H1 (cell line): ENCODE measurements at regions not wholly inside any gene's neighbourhood (a gene's known extent, or its start where the extent isn't known, plus 50 kb on each side); places are given as distances from the start of the nearest gene placed in this dataset.

ENCODE experiments used
- CTCF ChIA-PET: fragments of 300-600 bp; sonication (Branson Sonifier 250); formaldehyde crosslinking; loops from one replicate; lab custom pipeline; 2021; ENCODE audit not compliant: partially characterized antibody; lab: Charles Lee
- POLR2A ChIA-PET: fragments of 300-600 bp; sonication (Branson Sonifier 250); formaldehyde crosslinking; loops from one replicate; lab custom pipeline; 2021; ENCODE audit warnings: inconsistent platforms; ENCODE audit not compliant: partially characterized antibody; lab: Charles Lee
- DNase-seq, 2 experiments: peaks; one replicate each; pipeline versions ENCODE4 v3.0.0 to v3.0.0-alpha.2; 2010 to 2022; ENCODE audit warnings: low spot score in 2 of 2, low read depth in 1 of 2, mixed read lengths in 1 of 2
- FAIRE-seq: peaks from 2 replicates; lab custom pipeline; 2011; peaks lifted over from hg19 to GRCh38; lab: Jason Lieb, UNC
- H2AFZ ChIP-seq: 2 replicates; pipeline ENCODE4 v1.8.1; 2012; ENCODE audit warnings: low read length, inconsistent platforms
- H2AK5ac ChIP-seq: 2 replicates; pipeline ENCODE4 v1.6.1; 2013; ENCODE audit warnings: low read depth, low read length
- H2BK120ac ChIP-seq: replicated peaks from 2 replicates; pipeline ENCODE3; 2013; ENCODE audit warnings: low read depth, low read length, inconsistent platforms
- H2BK12ac ChIP-seq: 2 replicates; pipeline ENCODE4 v1.6.1; 2013; ENCODE audit warnings: low read depth, low read length
- H2BK15ac ChIP-seq: 2 replicates; pipeline ENCODE4 v1.6.1; 2013; ENCODE audit warnings: low read length
- H2BK20ac ChIP-seq: 2 replicates; pipeline ENCODE4 v1.6.1; 2013; ENCODE audit warnings: low read length
- H2BK5ac ChIP-seq: 2 replicates; pipeline ENCODE4 v1.6.1; 2013; ENCODE audit warnings: low read depth, low read length
- H3K14ac ChIP-seq: 2 replicates; pipeline ENCODE4 v1.6.1; 2013; ENCODE audit warnings: inconsistent platforms; ENCODE audit not compliant: insufficient read length
- H3K18ac ChIP-seq: 2 replicates; pipeline ENCODE4 v1.6.1; 2013; ENCODE audit warnings: low read length; ENCODE audit errors: extremely low read depth
- H3K23ac ChIP-seq: 2 replicates; pipeline ENCODE4 v1.6.1; 2013; ENCODE audit warnings: inconsistent platforms; ENCODE audit not compliant: insufficient read length
- H3K23me2 ChIP-seq: 2 replicates; pipeline ENCODE4 v1.6.1; 2013; ENCODE audit warnings: low read depth, low read length
- H3K27ac ChIP-seq: 2 replicates; pipeline ENCODE4 v1.6.1; 2011; ENCODE audit warnings: low read depth, low read length, inconsistent platforms
- H3K27me3 ChIP-seq, 4 experiments: replicated peaks in 1 of 4; 1 replicate in 1 of 4; 2 replicates in 3 of 4; pipeline versions ENCODE4 v1.6.1 to v1.8.1; 2011 to 2013; ENCODE audit warnings: low read length in 3 of 4, mild to moderate bottlenecking in 3 of 4, inconsistent platforms in 2 of 4, mixed read lengths in 2 of 4, moderate library complexity in 1 of 4; ENCODE audit not compliant: control insufficient read depth in 3 of 4, insufficient read depth in 3 of 4; ENCODE audit errors: extremely low read depth in 1 of 4
- H3K36me3 ChIP-seq, 4 experiments: 2 replicates each; pipeline versions ENCODE4 v1.6.1 to v1.8.1; 2011 to 2013; ENCODE audit warnings: mild to moderate bottlenecking in 4 of 4, low read length in 3 of 4, moderate library complexity in 2 of 4, control low read depth in 1 of 4, inconsistent platforms in 1 of 4; ENCODE audit not compliant: insufficient read depth in 4 of 4, control insufficient read depth in 2 of 4
- H3K4ac ChIP-seq: replicated peaks from 2 replicates; pipeline ENCODE3; 2013; ENCODE audit warnings: low read length, low read depth, mixed read lengths, inconsistent platforms; ENCODE audit not compliant: insufficient read length
- H3K4me1 ChIP-seq, 4 experiments: replicated peaks in 1 of 4; 1 replicate in 1 of 4; 2 replicates in 3 of 4; pipeline versions ENCODE4 v1.6.1 to v1.8.1; 2011 to 2013; ENCODE audit warnings: low read length in 3 of 4, inconsistent platforms in 2 of 4, mixed read lengths in 1 of 4; ENCODE audit not compliant: insufficient read depth in 4 of 4, control insufficient read depth in 3 of 4
- H3K4me2 ChIP-seq, 2 experiments: 2 replicates each; pipeline versions ENCODE4 v1.6.1 to v1.8.1; 2011 to 2013; ENCODE audit warnings: low read depth in 2 of 2, low read length in 2 of 2, control low read depth in 1 of 2, inconsistent platforms in 1 of 2, mild to moderate bottlenecking in 1 of 2; ENCODE audit not compliant: insufficient read depth in 1 of 2
- H3K4me3 ChIP-seq, 4 experiments: fragments of 200-600, 300-600 bp in 1 of 4; sonication (generic), shearing (Covaris generic), sonication (Bioruptor Twin) in 1 of 4; 2 replicates each; pipeline versions ENCODE4 v1.5.1 to v1.8.1; 2011 to 2016; ENCODE audit warnings: low read length in 4 of 4, low read depth in 3 of 4, control low read depth in 2 of 4, inconsistent platforms in 2 of 4, mild to moderate bottlenecking in 2 of 4, mixed read lengths in 1 of 4, moderate library complexity in 1 of 4; ENCODE audit not compliant: insufficient read depth in 2 of 4; ENCODE audit errors: extremely low read depth in 1 of 4
- H3K56ac ChIP-seq: replicated peaks from 2 replicates; pipeline ENCODE3; 2013; ENCODE audit warnings: low read depth, mild to moderate bottlenecking, mixed read lengths, low read length, inconsistent platforms; ENCODE audit not compliant: insufficient read length
- H3K79me1 ChIP-seq: 2 replicates; pipeline ENCODE4 v1.6.1; 2013; ENCODE audit warnings: low read depth, low read length, control low read depth
- H3K79me2 ChIP-seq, 2 experiments: 2 replicates each; pipeline versions ENCODE4 v1.6.1 to v1.8.1; 2012 to 2013; ENCODE audit warnings: low read length in 2 of 2, mild to moderate bottlenecking in 2 of 2, inconsistent platforms in 1 of 2; ENCODE audit not compliant: insufficient read depth in 2 of 2, control insufficient read depth in 1 of 2
- H3K9ac ChIP-seq, 4 experiments: replicated peaks in 1 of 4; 1 replicate in 1 of 4; 2 replicates in 3 of 4; pipeline versions ENCODE4 v1.6.1 to v1.8.1; 2011 to 2013; ENCODE audit warnings: low read depth in 3 of 4, low read length in 3 of 4, control low read depth in 2 of 4, mild to moderate bottlenecking in 2 of 4, moderate library complexity in 2 of 4, inconsistent platforms in 1 of 4; ENCODE audit errors: extremely low read depth in 1 of 4
- H3K9me3 ChIP-seq, 2 experiments: 2 replicates each; pipeline versions ENCODE4 v1.6.1 to v1.8.1; 2012 to 2013; ENCODE audit warnings: mild to moderate bottlenecking in 2 of 2, moderate library complexity in 2 of 2, control low read depth in 1 of 2, inconsistent platforms in 1 of 2, low read depth in 1 of 2, low read length in 1 of 2, mixed read lengths in 1 of 2; ENCODE audit not compliant: insufficient read depth in 2 of 2
- H4K20me1 ChIP-seq, 2 experiments: replicated peaks in 1 of 2; 2 replicates each; pipeline versions ENCODE3 to v1.8.1; 2011 to 2013; ENCODE audit warnings: inconsistent platforms in 2 of 2, low read length in 2 of 2, mild to moderate bottlenecking in 1 of 2; ENCODE audit not compliant: insufficient read depth in 2 of 2, control insufficient read depth in 1 of 2
- H4K5ac ChIP-seq: 2 replicates; pipeline ENCODE4 v1.6.1; 2013; ENCODE audit warnings: low read length, low read depth, mixed read lengths, inconsistent platforms; ENCODE audit not compliant: insufficient read length
- H4K8ac ChIP-seq: 2 replicates; pipeline ENCODE4 v1.8.0; 2013; ENCODE audit warnings: mild to moderate bottlenecking, moderate library complexity, low read length, inconsistent platforms; ENCODE audit not compliant: insufficient read depth; ENCODE audit errors: extremely low read depth
- H4K91ac ChIP-seq: replicated peaks from 2 replicates; pipeline ENCODE3; 2013; ENCODE audit warnings: low read length, mixed read lengths, inconsistent platforms; ENCODE audit not compliant: insufficient read length
- ASH2L ChIP-seq: fragments of 200-600, 300-600 bp; sonication (generic); IDR thresholded peaks from one replicate; pipeline ENCODE4 v1.7.1; 2017; ENCODE audit warnings: low read length
- ATF3 ChIP-seq: IDR thresholded peaks from 2 replicates; pipeline ENCODE4 v1.6.1; 2011; ENCODE audit warnings: low read depth, mild to moderate bottlenecking, low read length; ENCODE audit not compliant: insufficient read depth
- E2F6 ChIP-seq: IDR thresholded peaks from 2 replicates; pipeline ENCODE4 v1.6.1; 2012; ENCODE audit warnings: inconsistent platforms
- EP300 ChIP-seq, 2 experiments: IDR thresholded peaks; 1 replicate in 1 of 2; 2 replicates in 1 of 2; pipeline ENCODE4 v1.6.1; 2011 to 2012; ENCODE audit warnings: low read depth in 2 of 2, low read length in 2 of 2, mild to moderate bottlenecking in 2 of 2, borderline replicate concordance in 1 of 2, inconsistent platforms in 1 of 2, moderate library complexity in 1 of 2
- EZH2 ChIP-seq: fragments of 200-600 bp; sonication (generic); IDR thresholded peaks from 2 replicates; pipeline ENCODE4 v1.7.1; 2012; ENCODE audit warnings: low read depth, mild to moderate bottlenecking, moderate library complexity, low read length, inconsistent platforms; ENCODE audit not compliant: severe bottlenecking
- HDAC2 ChIP-seq, 2 experiments: fragments of 300-600 bp in 1 of 2; sonication (generic) in 1 of 2; IDR thresholded peaks; 2 replicates each; pipeline ENCODE4 v1.6.1; 2011 to 2012; ENCODE audit warnings: low read depth in 2 of 2, low read length in 2 of 2, mild to moderate bottlenecking in 2 of 2, moderate library complexity in 2 of 2, borderline replicate concordance in 1 of 2, inconsistent platforms in 1 of 2
- HDAC6 ChIP-seq: IDR thresholded peaks from one replicate; pipeline ENCODE4 v1.7.1; 2012; ENCODE audit warnings: low read depth, mild to moderate bottlenecking, inconsistent platforms, low read length, moderate library complexity
- JUN ChIP-seq: IDR thresholded peaks from 2 replicates; pipeline ENCODE4 v1.6.1; 2011; ENCODE audit warnings: low read depth, mild to moderate bottlenecking, improper control_type of control experiment, low read length
- KDM1A ChIP-seq: fragments of 200-600, 300-600 bp; sonication (generic); IDR thresholded peaks from 2 replicates; pipeline ENCODE4 v1.7.1; 2016; ENCODE audit warnings: mild to moderate bottlenecking, low read length, borderline replicate concordance
- KDM5A ChIP-seq: fragments of 200-600 bp; IDR thresholded peaks from 2 replicates; pipeline ENCODE4 v1.7.1; 2012; ENCODE audit warnings: mild to moderate bottlenecking, low read length, inconsistent platforms, mixed read lengths
- RBBP5 ChIP-seq: IDR thresholded peaks from 2 replicates; pipeline ENCODE4 v1.7.1; 2012; ENCODE audit warnings: low read depth, mild to moderate bottlenecking, inconsistent platforms, low read length, moderate library complexity, borderline replicate concordance
- SP4 ChIP-seq: IDR thresholded peaks from 2 replicates; pipeline ENCODE4 v1.6.1; 2012; ENCODE audit warnings: low read length, inconsistent platforms
- TCF12 ChIP-seq: IDR thresholded peaks from 2 replicates; pipeline ENCODE4 v1.6.1; 2011; ENCODE audit warnings: low read depth, mild to moderate bottlenecking, low read length
- WGBS, 2 experiments: shearing (Covaris generic) in 1 of 2; methylation state at CpG; one replicate each; pipeline versions ENCODE4 v1.1.6 to v1.1.7; 2013 to 2015; ENCODE audit warnings: low lambda C conversion rate in 2 of 2, mixed read lengths in 2 of 2, inconsistent platforms in 1 of 2, low coverage in 1 of 2, missing lambda C conversion rate in 1 of 2; ENCODE audit not compliant: insufficient replicate concordance in 2 of 2, insufficient coverage in 1 of 2, insufficient read length in 1 of 2; ENCODE audit errors: extremely low coverage in 1 of 2, missing lambda C conversion rate in 1 of 2; 5-methylcytosine and 5-hydroxymethylcytosine counted together

GRCh38 chr5:121027636-121028035 lies 563.5 kb downstream of the PRR16 start:
- H2AK5ac ChIP-seq = no peak overlapping the region
- no peaks in the 10 kb centered on the region for H3K79me2 ChIP-seq
- no peak overlapping the region for H3K27ac ChIP-seq
- H2BK5ac ChIP-seq = no peak overlapping the region
- H3K14ac ChIP-seq = no peak overlapping the region
- H3K9ac ChIP-seq = no peak overlapping the region
- H4K8ac ChIP-seq = no peak overlapping the region
- no peaks in the 10 kb centered on the region for H3K79me1 ChIP-seq
- H3K36me3 ChIP-seq = no peaks in the 10 kb centered on the region
- H3K18ac ChIP-seq = no peak overlapping the region
- POLR2A ChIA-PET = no interaction called here
- no peak overlapping the region for H4K91ac ChIP-seq
- H2BK15ac ChIP-seq = no peak overlapping the region
- no peak overlapping the region for H3K4me3 ChIP-seq
- FAIRE-seq (no peak), DNase-seq (no peak)
- WGBS, 2 experiments = 93% methylated on average over 3 of the region's 3 CpGs; no CpG with 5 or more reads in 1 of the 2 experiments
- no peak overlapping the region for H4K5ac ChIP-seq
- no peaks in the 10 kb centered on the region for H3K23me2 ChIP-seq
- no peaks in the 10 kb centered on the region for H3K9me3 ChIP-seq
- no peak overlapping the region for H3K4ac ChIP-seq
- H3K4me2 ChIP-seq = no peak overlapping the region
- H2BK12ac ChIP-seq = no peak overlapping the region
- no peak overlapping the region for H2AFZ ChIP-seq
- no peak overlapping the region for H3K23ac ChIP-seq
- no peaks in the 10 kb centered on the region for H3K4me1 ChIP-seq
- CTCF ChIA-PET = interaction anchor here (0.8 kb wide), 1 partner anchor 28 kb away, joined by 3 read pairs; no protein-coding TSS in a partner anchor
- no peaks in the 10 kb centered on the region for H4K20me1 ChIP-seq
- no peak overlapping the region for H2BK120ac ChIP-seq
- H3K56ac ChIP-seq = no peak overlapping the region
- no peaks in the 10 kb centered on the region for H3K27me3 ChIP-seq
- H2BK20ac ChIP-seq = no peak overlapping the region
- TF ChIP-seq E2F6 (no peak), HDAC6 (no peak), EZH2 (no peak), HDAC2 (IDR thresholded peaks at IDR 0.05; ENCODE audit: borderline replicate concordance in 1 of 2, low read depth in 2 of 2, low read length in 2 of 2) (no peak), ATF3 (no peak), SP4 (no peak), ASH2L (no peak), TCF12 (no peak), JUN (no peak), RBBP5 (no peak), KDM5A (no peak), KDM1A (no peak), EP300 (IDR thresholded peaks at IDR 0.05; ENCODE audit: borderline replicate concordance in 1 of 2, low read depth in 2 of 2, low read length in 2 of 2) (no peak)
